Caco-2 (cell line): ENCODE measurements at regions not wholly inside any gene's neighbourhood (a gene's known extent, or its start where the extent isn't known, plus 50 kb on each side); places are given as distances from the start of the nearest gene placed in this dataset.

Experiments
- BruUV-seq: library from RNA; stranded (reverse); fragments of 400-500 nt; replicated peaks from 2 replicates; lab custom pipeline; 2021; lab: Mats Ljungman, UMichigan
- CTCF ChIA-PET: fragments of 300-600 bp; sonication (Branson Sonifier 250); formaldehyde crosslinking; loops from one replicate; lab custom pipeline; 2022; ENCODE audit warnings: antibody characterized with exemption; lab: Charles Lee
- POLR2A ChIA-PET: fragments of 300-600 bp; sonication (Branson Sonifier 250); formaldehyde crosslinking; loops from one replicate; lab custom pipeline; 2022; ENCODE audit warnings: antibody characterized with exemption; lab: Charles Lee
- DNase-seq, 2 experiments: peaks; one replicate each; pipeline versions ENCODE4 v3.0.0 to v3.0.0-alpha.2; 2020 to 2022
- H3K27me3 ChIP-seq: replicated peaks from 2 replicates; pipeline ENCODE4 v1.6.0; 2011; ENCODE audit warnings: low read length; ENCODE audit not compliant: control insufficient read depth, insufficient read depth
- H3K36me3 ChIP-seq: 2 replicates; pipeline ENCODE4 v1.5.1; 2011; ENCODE audit warnings: low read length; ENCODE audit not compliant: control insufficient read depth, insufficient read depth
- H3K4me1 ChIP-seq: fragments of 250-450 bp; sonication (Bioruptor Pico); 2 replicates; pipeline ENCODE4 v1.5.1; 2020; ENCODE audit warnings: mild to moderate bottlenecking
- H3K4me3 ChIP-seq: 2 replicates; pipeline ENCODE4 v1.5.1; 2011; ENCODE audit warnings: low read depth, mild to moderate bottlenecking, control low read depth, low read length
- H3K9me3 ChIP-seq: fragments of 250-450 bp; sonication (Bioruptor Pico); 2 replicates; pipeline ENCODE4 v1.5.1; 2020; ENCODE audit warnings: mild to moderate bottlenecking, moderate library complexity
- H3K27ac Mint-ChIP-seq: one replicate; pipeline ENCODE4 v1.8.0; 2022; ENCODE audit warnings: mixed read lengths; ENCODE audit not compliant: unreplicated experiment
- H3K27me3 Mint-ChIP-seq: one replicate; pipeline ENCODE4 v1.8.0; 2022; ENCODE audit warnings: mixed read lengths; ENCODE audit not compliant: insufficient read depth, unreplicated experiment
- H3K36me3 Mint-ChIP-seq: one replicate; pipeline ENCODE4 v1.8.0; 2022; ENCODE audit warnings: mild to moderate bottlenecking, mixed read lengths; ENCODE audit not compliant: insufficient read depth, unreplicated experiment
- H3K4me1 Mint-ChIP-seq: one replicate; pipeline ENCODE4 v1.8.0; 2022; ENCODE audit warnings: low read depth, mixed read lengths; ENCODE audit not compliant: unreplicated experiment
- H3K4me3 Mint-ChIP-seq: one replicate; pipeline ENCODE4 v1.8.0; 2022; ENCODE audit warnings: mild to moderate bottlenecking, moderate library complexity, mixed read lengths; ENCODE audit not compliant: unreplicated experiment
- H3K9me3 Mint-ChIP-seq: one replicate; pipeline ENCODE4 v1.8.0; 2022; ENCODE audit warnings: mixed read lengths; ENCODE audit not compliant: unreplicated experiment
- CTCF ChIP-seq, 2 experiments: fragments of 200-600 bp in 1 of 2; IDR thresholded peaks; 1 replicate in 1 of 2; 2 replicates in 1 of 2; pipeline versions ENCODE4 v1.5.1 to v1.8.0; 2011 to 2022; ENCODE audit warnings: antibody characterized with exemption in 1 of 2, control low read depth in 1 of 2, inconsistent platforms in 1 of 2, low read depth in 1 of 2, low read length in 1 of 2, mild to moderate bottlenecking in 1 of 2, moderate library complexity in 1 of 2; ENCODE audit not compliant: insufficient read depth in 1 of 2, severe bottlenecking in 1 of 2, unreplicated experiment in 1 of 2
- intact Hi-C: fragments of 100-400 bp; cut with micrococcal nuclease; formaldehyde crosslinking; loops from one replicate; pipeline ENCODE4 v1.10.0; 2022; ENCODE audit not compliant: unreplicated experiment

GRCh38 chr13:50646070-50646469, 197.4 kb downstream of the DLEU7 start:
- H3K36me3 Mint-ChIP-seq = no peaks in the 10 kb centered on the region
- POLR2A ChIA-PET = no interaction called here
- H3K27ac Mint-ChIP-seq = no peak overlapping the region

GRCh38 chr13:50649211-50649610, 194.3 kb downstream of the DLEU7 start:
- H3K36me3 Mint-ChIP-seq = no peaks in the 10 kb centered on the region
- H3K4me1 Mint-ChIP-seq = peaks cover 7% of the 10 kb centered on the region
- Histone ChIP-seq H3K36me3 (no peaks in the 10 kb centered on the region), H3K4me1 (no peaks in the 10 kb centered on the region), H3K4me3 (no peak overlapping the region), H3K27me3 (no peaks in the 10 kb centered on the region), H3K9me3 (no peaks in the 10 kb centered on the region)
- DNase-seq = no peak
- no peak overlapping the region for H3K4me3 Mint-ChIP-seq
- ChIA-PET POLR2A (no interaction called here), CTCF (no interaction called here)
- no peak overlapping the region for H3K27ac Mint-ChIP-seq
- BruUV-seq = no TSS peak
- no peak for TF ChIP-seq CTCF (IDR thresholded peaks at IDR 0.05; ENCODE audit: insufficient read depth in 1 of 2, low read depth in 1 of 2, low read length in 1 of 2, severe bottlenecking in 1 of 2, unreplicated experiment in 1 of 2)
- intact Hi-C loops = no loop called here
- H3K27me3 Mint-ChIP-seq = no peaks in the 10 kb centered on the region
- H3K9me3 Mint-ChIP-seq = no peaks in the 10 kb centered on the region

More at GRCh38 chr13:50646070-50646469, 197.4 kb downstream of the DLEU7 start:
- no peak for DNase-seq
- no TSS peak for BruUV-seq
- no peaks in the 10 kb centered on the region for H3K27me3 ChIP-seq
- H3K4me1 Mint-ChIP-seq = peaks cover 7% of the 10 kb centered on the region
- H3K4me1 ChIP-seq = no peaks in the 10 kb centered on the region
- H3K4me3 ChIP-seq = no peak overlapping the region
- intact Hi-C loops = no loop called here
- no peaks in the 10 kb centered on the region for H3K27me3 Mint-ChIP-seq
- H3K36me3 ChIP-seq = no peaks in the 10 kb centered on the region
- TF ChIP-seq CTCF (IDR thresholded peaks at IDR 0.05; ENCODE audit: insufficient read depth in 1 of 2, low read depth in 1 of 2, low read length in 1 of 2, severe bottlenecking in 1 of 2, unreplicated experiment in 1 of 2) = no peak
- CTCF ChIA-PET = no interaction called here
- H3K9me3 ChIP-seq = no peaks in the 10 kb centered on the region
- no peaks in the 10 kb centered on the region for H3K9me3 Mint-ChIP-seq
- no peak overlapping the region for H3K4me3 Mint-ChIP-seq

- DNase-seq = no peak
- no peak for TF ChIP-seq CTCF (IDR thresholded peaks at IDR 0.05; ENCODE audit: insufficient read depth in 1 of 2, low read depth in 1 of 2, low read length in 1 of 2, severe bottlenecking in 1 of 2, unreplicated experiment in 1 of 2)
- intact Hi-C loops = no loop called here
- no peak overlapping the region for H3K4me3 ChIP-seq
- ChIA-PET POLR2A (no interaction called here), CTCF (no interaction called here)
- no peaks in the 10 kb centered on the region for H3K9me3 ChIP-seq
- H3K36me3 ChIP-seq = no peaks in the 10 kb centered on the region
- Mint-ChIP-seq H3K36me3 (no peaks in the 10 kb centered on the region), H3K27me3 (no peaks in the 10 kb centered on the region), H3K4me3 (no peak overlapping the region), H3K4me1 (no peaks in the 10 kb centered on the region), H3K9me3 (no peaks in the 10 kb centered on the region), H3K27ac (no peak overlapping the region)
- H3K27me3 ChIP-seq = no peaks in the 10 kb centered on the region
- H3K4me1 ChIP-seq = no peaks in the 10 kb centered on the region
- BruUV-seq = no TSS peak
Observed at GRCh38 chr13:50650592-50651504, 192.6 kb downstream of the DLEU7 start.
